ENCODE measurements at regions not wholly inside any gene's neighbourhood (a gene's known extent, or its start where the extent isn't known, plus 50 kb on each side); places are given as distances from the start of the nearest gene placed in this dataset.

GRCh38 chrX:65608026-65608425, 59.4 kb upstream of the MSN start:
- TF ChIP-seq, protein P1, sequence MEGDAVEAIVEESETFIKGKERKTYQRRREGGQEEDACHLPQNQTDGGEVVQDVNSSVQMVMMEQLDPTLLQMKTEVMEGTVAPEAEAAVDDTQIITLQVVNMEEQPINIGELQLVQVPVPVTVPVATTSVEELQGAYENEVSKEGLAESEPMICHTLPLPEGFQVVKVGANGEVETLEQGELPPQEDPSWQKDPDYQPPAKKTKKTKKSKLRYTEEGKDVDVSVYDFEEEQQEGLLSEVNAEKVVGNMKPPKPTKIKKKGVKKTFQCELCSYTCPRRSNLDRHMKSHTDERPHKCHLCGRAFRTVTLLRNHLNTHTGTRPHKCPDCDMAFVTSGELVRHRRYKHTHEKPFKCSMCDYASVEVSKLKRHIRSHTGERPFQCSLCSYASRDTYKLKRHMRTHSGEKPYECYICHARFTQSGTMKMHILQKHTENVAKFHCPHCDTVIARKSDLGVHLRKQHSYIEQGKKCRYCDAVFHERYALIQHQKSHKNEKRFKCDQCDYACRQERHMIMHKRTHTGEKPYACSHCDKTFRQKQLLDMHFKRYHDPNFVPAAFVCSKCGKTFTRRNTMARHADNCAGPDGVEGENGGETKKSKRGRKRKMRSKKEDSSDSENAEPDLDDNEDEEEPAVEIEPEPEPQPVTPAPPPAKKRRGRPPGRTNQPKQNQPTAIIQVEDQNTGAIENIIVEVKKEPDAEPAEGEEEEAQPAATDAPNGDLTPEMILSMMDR (optimal IDR thresholded peaks at IDR 0.05 in 1 of 3, IDR thresholded peaks at IDR 0.05 in 1 of 3, conservative IDR thresholded peaks at IDR 0.05 in 1 of 3; ENCODE audit: extremely low read depth in 1 of 3, insufficient read depth in 2 of 3, low read length in 3 of 3): no peak
- no peak for TF ChIP-seq EZH2 (IDR thresholded peaks at IDR 0.05; ENCODE audit: low read length)
